ENCODE measurements at regions not wholly inside any gene's neighbourhood (a gene's known extent, or its start where the extent isn't known, plus 50 kb on each side); places are given as distances from the start of the nearest gene placed in this dataset.

- TF ChIP-seq, protein P1, sequence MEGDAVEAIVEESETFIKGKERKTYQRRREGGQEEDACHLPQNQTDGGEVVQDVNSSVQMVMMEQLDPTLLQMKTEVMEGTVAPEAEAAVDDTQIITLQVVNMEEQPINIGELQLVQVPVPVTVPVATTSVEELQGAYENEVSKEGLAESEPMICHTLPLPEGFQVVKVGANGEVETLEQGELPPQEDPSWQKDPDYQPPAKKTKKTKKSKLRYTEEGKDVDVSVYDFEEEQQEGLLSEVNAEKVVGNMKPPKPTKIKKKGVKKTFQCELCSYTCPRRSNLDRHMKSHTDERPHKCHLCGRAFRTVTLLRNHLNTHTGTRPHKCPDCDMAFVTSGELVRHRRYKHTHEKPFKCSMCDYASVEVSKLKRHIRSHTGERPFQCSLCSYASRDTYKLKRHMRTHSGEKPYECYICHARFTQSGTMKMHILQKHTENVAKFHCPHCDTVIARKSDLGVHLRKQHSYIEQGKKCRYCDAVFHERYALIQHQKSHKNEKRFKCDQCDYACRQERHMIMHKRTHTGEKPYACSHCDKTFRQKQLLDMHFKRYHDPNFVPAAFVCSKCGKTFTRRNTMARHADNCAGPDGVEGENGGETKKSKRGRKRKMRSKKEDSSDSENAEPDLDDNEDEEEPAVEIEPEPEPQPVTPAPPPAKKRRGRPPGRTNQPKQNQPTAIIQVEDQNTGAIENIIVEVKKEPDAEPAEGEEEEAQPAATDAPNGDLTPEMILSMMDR (IDR thresholded peaks at IDR 0.05), result no peak
- TF ChIP-seq POLR2AphosphoS5 (IDR thresholded peaks at IDR 0.05) (no peak), POLR2A (IDR thresholded peaks at IDR 0.05) (no peak)
These were observed 289.7 kb upstream of the ADAMTS9 start for GRCh38 chr3:64977308-64978100.
